GM19467 (cell line): ENCODE measurements at regions not wholly inside any gene's neighbourhood (a gene's known extent, or its start where the extent isn't known, plus 50 kb on each side); places are given as distances from the start of the nearest gene placed in this dataset.

Source experiments
- ATAC-seq: cut with Tn5 transposase; IDR thresholded peaks from one replicate; pipeline ENCODE4 v1.9.1; 2021; ENCODE audit warnings: mild to moderate bottlenecking, moderate library complexity; ENCODE audit not compliant: unreplicated experiment

DNA sequence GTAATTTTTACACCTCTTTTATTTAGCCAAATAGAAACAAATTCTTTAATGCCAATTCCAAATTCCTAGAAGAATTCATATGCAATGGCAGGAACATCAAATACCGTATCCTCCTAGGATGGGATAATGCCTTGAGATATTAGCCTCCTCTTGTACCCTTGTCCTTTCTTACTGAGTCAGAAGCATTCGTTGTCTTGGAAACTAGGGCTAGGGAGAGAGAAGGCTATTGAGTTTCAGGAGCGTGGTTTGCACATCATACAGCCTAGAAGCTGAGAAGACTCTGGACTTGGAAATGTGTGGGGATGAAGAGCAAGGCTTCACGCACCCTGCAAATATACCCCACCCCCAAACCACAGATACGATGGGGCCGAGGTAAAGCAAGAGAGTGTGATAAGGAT is 300.7 kb downstream of the SP3 start:
- ATAC-seq = no peak

DNA sequence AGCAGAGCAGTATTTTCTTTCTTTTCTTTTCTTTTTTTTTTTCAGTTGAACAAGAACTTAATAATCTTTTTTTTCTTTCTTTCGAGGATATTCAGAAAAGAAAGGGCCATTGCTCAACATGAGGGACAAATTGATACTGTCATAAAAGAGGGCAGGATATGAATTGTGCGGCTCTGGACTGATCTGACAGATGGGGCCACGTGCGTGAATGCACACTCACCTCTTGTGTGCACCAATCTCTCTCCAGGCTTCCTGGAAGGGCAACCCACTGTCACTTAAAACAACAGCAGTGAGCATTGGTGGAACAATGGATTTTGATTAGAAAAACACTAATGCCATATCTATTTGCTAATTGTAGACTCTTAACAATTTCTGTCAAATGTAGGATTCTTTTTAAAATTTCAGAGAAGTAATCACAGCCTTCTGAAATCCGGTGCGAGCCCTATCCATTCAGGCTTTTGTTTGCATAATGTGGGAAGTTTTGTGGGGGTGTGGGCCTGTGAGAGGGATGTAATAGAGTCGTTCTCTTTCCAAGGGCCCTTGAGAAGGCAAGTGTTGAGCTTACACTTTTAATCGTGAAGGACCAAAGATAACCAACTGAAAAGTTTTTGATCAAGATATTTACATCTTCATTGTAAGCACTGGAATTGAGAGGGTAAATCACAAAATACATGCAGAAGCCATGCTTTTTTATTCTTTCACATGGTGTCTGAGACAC is 298.8 kb downstream of the SP3 start:
- no peak for ATAC-seq

DNA sequence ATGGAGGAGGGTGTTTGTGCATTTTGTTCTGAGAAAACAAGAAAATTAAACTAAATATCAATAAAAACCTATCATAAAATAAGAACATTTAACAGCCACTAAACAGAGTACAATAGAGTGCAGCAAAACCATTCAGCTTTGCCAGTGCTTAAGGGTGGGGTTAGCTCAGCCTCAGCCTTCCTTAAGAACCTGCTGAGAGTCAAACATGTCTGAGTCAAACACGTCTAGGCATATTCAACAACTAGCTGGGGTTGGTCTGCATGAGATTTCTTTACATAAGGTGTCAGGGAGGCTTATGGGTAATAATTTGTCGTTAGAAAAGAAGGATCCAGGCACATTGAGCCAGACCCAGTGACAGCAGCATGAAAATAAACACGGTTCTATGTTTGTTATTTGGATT is 298.2 kb downstream of the SP3 start:
- ATAC-seq = no peak

DNA sequence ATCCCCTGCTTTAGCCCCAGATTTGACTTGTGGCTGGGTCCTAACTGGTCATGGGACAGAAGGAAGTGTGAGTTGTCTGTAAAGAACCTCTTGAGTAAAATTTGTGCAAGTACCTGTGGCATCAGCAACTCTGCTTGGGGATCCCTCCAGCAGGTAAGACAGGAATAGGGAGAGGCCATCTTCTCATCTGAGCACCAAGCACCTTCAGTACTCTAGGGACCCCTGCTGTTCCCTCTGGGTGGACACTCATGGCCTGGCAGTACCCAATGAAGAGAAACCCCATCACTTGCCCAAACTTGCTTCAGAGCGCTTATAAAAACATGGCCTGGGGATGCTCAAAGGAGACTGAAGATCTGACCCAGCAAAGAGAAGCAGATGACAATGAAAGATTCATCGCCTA is 297.8 kb downstream of the SP3 start:
- no peak for ATAC-seq

DNA sequence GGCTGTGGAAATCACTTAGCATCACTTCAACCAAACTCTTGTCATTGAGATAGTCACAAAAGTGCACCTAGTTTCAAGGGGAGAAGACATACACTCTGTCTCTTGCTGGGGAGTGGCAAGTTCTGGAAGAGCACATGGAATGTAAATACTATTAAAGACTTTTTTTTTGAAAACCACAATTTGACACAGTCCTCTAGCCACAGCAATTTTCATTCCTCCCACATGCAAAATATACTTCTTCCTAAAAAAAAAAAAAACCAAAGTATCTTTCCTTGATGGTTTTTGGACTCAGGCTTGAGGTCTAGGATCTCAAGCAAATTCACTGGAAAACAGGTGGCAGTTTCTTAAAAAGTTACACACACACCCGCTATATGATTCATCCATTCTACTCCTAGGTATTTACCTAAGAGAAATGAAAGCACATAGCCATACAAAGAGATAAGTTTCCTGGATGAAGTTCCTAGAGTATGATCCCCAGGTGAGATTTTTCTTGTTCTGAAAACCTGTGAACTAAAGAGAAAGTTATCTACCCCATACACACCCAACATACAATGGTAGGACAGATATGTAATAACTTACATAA is 295.8 kb downstream of the SP3 start:
- no peak for ATAC-seq

DNA sequence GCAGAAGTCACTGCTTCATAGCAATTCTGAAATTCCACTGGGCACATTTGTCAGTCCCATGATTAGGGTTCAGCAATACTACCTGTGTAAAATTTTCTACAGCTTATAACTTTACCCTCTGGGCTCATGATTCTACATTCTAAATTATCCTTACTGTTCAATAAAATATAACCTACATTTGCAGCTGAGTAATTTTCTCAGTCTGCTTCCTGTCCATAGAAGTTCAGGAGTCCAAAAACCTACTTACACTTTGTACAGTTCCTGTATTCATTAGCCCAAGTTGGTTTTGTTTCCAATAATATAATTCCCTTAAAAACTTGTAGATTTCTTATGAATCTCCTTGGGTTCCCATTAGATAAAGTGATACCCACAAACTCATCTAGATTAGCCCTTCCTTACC is 295.3 kb downstream of the SP3 start:
- no peak for ATAC-seq

DNA sequence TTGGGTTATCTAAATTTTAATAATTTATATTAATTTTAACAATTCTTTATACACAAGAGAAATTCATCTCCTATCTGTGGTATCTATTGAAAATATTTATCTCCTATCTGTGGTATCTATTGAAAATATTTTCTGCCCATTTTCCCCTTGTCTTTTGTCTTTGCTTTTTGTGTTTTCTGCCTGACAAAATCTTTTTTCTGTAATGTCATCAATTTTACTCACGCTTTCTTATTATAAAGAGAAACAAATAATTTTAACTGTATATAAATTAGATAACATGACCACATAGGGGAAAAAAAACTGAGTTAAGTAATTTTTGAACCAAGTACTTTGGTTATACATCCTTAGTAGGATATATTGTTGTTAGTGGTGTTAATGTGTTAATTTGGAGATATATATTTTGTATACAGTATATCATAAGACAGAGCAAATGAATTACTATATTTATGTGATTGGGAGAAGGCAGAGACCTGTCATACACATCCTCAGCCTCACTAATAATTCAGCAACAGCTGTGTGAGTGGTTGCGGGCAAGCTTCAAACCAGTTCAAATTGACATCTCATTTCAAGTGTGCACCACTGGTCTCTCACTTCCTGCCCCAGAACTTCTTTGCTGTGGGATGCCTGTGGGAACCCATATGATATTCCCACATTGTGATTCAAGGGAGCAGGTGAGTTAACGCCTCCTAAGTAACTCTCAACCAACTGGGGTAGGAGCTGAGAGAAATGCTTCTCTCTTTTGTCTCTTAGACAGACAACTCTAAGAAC is 292.4 kb downstream of the SP3 start:
- no peak for ATAC-seq

DNA sequence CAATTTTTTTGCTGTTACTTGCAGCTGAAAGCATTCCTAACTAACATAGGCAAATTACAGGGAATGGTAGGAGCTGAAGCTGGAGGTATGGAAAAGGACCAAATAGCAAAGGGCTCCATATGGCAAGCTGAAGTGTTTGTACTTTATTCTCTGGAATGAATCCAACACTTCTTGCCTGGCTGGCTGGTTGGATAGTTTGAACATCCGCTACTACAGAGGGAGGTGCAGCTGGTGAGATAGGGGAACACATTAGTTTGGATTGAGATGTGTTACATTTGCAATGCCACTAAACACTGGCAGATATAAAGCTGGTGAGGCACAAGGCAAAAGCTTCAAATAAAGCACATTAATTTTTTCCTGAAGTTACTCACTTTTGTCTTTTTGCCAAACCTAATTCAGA is 291.5 kb downstream of the SP3 start:
- no peak for ATAC-seq

DNA sequence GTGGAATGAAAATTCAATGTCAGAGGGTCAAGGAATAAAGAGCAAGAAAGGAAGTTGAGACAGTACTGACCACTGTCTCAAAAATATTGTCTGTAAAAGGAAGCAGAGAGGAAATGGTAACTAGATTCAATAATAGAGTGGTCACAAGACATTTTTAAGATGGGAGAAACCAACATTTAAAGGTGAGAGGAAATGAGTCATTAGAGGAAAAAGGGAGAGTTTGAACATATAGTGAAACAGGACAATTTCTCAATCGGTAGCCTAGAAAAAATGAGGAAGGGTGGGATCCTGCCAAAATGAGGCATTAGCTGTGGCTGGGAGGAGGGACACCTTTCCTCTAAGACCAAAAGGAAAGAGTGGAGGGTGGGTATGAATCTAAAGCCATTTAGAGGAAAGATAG is 288.5 kb downstream of the SP3 start:
- ATAC-seq = no peak

DNA sequence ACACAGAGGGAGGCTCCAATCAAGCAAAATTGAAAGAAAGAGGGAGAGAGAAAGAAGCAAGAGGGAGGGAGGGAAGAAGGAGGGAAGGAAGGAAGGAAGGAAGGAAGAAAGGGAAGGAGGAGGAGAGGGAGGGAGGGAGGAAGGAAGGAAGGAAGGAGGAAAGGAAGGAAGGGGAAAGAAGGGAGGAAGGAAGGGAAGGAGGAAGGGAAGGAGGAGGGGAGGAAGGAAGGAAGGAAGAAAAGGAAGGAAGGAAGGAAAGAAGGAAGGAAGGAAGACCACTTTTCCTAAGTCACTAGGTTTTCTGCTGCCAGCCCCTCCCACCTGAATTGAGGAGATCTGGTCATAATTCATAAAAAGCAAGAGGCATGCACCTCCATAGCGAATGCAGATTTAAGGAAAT is 287.0 kb downstream of the SP3 start:
- no peak for ATAC-seq

DNA sequence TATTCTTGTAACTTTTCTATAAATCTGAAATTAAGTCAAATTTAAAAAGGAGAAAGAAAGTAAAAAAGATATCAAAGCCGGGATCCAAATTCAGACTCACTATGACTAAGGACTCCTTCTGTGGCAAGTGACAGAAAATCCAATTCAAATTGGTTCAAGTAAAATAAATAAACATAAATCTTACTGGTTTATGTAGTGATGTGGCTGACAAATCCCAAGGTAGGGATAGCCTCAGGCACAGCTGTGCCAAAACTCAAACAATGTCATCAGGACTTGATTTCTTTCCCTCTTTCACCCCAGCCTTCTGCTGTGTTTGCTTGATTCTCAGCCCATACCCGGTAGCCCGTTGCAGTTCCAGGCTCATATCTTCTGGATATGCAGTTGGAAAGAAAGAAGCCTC is 284.6 kb downstream of the SP3 start:
- no peak for ATAC-seq

DNA sequence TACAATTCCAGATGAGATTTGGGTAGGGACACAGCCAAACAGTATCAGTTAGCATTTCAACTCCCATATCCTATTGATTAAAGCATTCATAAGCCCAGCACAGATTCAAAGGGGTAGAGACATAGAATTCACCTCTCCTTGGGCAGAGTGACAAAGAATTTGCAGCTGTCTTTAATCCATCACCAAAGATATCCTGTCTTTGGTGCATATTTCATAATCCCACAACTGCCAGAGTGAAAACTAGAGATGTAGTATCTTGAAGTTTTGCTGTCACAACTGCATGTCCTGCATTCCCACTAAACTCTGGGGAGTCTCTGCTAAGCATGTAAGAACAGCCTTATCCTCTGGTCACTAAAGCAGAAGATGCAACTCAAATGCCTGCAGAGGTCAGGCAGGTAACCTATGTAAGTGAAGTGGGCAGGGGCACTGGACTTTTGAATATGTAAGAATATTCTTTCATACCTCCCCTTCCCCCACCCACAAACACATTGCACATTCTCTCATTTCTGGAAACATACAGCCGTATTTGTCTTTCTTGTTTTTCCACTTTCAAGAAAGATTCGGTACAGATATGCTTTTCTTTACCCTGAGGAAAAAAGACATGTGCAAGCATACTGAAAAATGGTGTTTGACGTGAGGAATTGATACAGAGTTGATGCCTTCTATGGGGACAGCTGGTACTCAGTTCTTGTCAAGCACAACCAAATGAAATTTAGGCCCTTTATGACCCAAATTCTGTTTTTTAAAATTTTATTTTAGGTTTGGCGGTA is 283.1 kb downstream of the SP3 start:
- ATAC-seq = no peak

DNA sequence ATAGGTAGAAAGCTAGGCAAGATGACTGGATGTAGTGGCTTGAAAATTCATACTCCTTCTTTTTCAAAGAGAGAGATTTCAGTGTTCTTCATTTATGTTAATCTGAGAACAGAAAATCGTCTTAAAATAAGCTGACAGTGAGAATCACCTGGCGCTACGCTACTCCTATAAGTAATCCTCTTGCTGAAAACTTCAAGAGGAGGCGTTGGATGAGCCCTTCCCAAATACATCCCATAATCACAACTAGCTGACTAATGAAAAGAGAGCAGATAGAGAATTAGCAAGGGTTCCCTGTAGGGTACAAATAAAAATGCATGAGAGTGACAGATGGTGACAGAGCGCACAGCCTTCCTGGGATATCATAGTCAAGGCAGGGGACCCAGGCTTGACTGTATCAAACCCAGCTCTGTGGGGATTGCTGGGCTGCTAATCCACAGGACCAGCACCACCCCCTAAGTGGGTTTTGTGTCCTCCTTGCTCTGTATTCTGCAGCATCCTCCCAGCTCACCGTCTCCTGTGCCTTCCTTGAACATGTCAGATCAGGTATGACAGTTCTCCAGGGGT is 280.2 kb downstream of the SP3 start:
- no peak for ATAC-seq

DNA sequence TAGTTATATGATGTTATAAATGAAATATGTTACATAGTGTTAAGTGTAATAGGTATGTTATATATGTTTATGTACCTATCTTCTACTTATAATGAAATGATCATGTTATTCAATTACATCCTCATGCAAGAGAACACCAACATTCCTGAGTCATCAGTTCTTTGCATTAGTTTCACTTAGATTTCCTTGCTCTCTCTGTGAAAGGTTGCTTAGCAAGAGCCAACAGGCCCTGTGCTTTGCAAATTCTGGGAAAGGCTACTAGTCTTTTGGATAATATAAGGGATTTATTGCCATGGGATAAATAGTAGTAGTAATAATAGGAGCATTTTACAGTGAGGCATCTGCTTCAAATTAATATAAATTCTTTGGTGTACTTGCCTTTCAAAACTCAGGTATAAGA is 274.8 kb downstream of the SP3 start:
- no peak for ATAC-seq

DNA sequence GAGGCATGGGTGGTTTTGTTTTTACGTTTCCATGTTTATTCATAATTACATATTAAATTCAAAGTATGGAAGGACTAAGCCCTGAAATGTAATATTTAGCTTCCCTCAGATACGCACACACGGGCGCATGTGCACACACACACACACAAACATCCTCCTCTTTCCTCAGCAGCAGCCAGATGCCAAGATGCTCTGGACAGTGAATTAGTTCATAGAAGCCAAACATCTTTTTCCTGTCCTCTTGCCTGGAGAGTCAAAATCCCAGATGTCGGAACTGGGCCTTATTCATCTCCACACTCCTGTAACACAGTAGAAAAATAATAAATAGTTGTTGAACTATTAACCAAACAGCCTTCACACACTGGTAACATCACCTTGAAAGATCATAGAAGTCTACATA is 273.1 kb downstream of the SP3 start:
- no peak for ATAC-seq

DNA sequence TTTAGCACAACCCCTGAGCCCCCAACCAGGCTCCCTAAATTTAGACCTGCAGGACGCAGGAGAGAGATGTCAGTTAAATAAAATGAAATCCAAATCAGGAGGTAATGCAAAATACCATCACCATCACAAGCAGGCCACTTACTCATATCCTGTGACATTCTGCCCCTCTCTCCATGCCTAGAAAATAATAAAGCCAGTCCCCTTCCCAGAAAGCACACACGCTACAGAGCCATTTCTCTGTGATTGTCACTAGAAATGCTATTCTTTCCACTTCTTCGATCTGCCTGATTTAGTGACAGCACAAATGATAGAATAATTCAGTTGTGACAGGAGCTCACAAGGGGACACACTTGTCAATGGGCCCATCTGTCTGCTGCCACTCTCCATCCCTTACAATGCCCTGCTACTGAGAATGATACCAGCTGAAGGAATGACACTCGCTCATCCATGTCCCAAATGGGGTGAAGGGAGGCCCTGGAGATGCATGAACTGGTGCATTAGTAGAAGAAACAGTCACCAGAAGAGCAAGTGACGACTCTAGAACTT is 272.1 kb downstream of the SP3 start:
- no peak for ATAC-seq

DNA sequence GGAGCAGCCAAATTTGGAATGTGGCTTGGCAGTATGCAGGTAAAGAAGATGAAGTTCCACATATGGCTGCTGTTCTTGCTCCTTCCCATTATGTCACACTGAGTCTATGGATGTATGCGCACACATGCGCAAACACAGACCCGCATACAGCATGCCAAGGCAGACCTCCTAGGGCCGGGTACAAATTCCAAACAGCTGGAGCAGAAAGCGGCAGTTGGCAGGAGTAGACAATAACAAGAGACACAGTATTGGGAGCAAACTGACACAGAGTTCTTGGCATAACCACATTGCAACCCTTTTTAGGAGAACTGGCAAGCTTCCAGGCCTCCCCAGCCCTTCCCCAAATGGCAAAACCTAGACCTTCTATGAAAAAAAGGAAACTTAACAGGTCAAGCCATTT is 268.9 kb downstream of the SP3 start:
- no peak for ATAC-seq

DNA sequence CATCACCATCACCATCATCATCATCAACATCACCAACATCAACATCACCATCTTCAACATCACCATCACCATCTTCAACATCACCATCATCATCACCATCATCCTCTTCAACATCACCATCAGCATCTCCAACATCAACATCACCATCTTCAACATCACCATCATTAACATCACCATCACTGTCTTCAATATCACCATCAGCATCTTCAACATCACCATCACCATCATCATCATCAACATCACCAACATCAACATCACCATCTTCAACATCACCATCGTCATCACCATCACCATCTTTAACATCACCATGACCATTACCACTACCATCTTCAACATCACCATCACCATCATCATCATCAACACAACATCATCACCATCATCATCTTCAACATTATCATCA is 267.2 kb downstream of the SP3 start:
- ATAC-seq = no peak

DNA sequence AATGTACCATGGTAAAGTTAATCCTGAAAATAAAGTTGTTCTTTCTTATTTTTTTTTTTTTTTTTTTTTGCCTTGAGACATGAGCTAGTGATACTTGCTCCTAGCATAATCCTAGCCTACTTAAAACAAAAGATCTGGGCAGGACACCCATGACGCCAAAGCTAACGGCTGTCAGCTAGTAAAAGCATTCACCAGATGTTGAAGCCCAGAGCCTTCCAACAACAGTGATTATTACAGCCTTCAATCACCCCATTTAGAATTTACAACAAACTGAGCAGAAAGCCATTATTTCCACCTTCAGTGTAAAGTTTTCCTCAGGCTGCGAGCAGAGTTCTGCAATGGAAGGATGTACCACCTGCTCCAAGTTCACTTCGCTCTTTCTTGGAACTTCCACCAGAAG is 259.5 kb downstream of the SP3 start:
- no peak for ATAC-seq

DNA sequence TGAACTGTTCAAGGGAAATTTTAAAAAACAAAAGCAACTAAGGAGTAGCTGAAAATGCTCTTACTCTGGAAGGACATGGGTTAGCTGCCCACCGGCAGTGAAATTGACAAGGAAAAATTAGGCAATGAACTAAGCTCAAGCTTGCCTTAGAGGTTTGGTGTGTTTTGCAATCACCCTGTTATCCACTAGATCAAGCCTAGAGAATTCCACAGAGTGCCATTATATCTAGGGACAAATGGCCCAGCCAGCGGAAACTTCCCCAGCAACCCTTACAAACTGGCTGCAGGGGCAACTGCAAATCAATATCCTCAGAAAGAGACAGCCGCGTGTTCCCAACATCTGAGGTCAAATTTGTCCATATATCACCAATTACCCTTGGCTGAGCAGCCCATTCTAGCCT is 258.2 kb downstream of the SP3 start:
- no peak for ATAC-seq

DNA sequence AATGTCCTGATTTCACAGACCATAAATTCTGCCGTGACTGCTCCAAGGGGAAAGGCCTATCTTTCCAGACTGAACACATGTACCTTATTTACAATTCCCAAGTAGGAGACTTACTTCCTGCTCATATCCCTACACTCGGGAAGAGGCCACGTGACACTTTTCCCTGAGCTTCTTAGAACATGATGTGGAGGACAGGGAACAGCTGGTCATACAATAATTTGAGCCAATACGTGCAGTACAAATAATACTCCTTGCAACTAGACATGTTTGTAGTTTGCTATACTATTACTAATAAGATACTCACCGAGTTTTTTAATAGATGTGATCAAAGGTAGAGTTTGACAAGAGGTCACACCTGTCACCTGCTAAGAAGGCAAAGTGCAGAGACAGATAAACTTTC is 256.4 kb downstream of the SP3 start:
- no peak for ATAC-seq
